ENCODE measurements at regions not wholly inside any gene's neighbourhood (a gene's known extent, or its start where the extent isn't known, plus 50 kb on each side); places are given as distances from the start of the nearest gene placed in this dataset.

DNA sequence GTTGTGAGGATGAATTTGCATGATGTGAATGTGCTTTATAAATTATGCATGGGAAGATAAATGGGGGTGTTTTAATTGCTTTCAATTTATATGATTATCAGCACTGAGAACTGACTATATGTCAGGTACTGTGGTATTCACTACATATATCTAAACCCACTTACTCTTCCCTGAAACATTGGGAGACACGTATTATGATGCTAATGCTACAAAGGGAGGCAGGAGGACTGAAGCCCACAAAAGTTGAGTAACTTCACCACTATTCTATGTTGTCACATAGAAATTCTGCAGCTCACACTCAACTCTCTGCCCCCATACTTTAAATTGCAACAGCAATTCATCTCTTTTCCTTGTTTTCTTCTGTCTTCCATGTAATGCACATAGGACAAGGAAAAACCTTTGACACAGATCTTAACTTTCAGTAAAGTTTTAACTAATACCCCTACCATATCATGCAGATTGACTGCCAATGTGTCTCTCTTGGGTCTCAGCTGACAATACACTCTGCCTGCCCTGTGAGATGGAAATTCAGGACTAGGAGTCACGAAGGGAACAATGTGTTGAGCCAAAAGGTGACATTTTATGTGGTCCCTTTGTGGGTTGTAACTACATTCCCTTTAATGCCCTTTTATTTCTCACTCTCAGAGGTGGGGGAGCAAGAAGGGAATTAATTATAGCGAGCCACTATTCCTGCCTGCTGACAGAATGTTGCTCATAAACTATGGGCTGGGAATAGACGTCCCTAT, 691.0 kb upstream of the SORCS1 start:
- DNase-seq (ENCODE audit: low spot score), result no peak

DNA sequence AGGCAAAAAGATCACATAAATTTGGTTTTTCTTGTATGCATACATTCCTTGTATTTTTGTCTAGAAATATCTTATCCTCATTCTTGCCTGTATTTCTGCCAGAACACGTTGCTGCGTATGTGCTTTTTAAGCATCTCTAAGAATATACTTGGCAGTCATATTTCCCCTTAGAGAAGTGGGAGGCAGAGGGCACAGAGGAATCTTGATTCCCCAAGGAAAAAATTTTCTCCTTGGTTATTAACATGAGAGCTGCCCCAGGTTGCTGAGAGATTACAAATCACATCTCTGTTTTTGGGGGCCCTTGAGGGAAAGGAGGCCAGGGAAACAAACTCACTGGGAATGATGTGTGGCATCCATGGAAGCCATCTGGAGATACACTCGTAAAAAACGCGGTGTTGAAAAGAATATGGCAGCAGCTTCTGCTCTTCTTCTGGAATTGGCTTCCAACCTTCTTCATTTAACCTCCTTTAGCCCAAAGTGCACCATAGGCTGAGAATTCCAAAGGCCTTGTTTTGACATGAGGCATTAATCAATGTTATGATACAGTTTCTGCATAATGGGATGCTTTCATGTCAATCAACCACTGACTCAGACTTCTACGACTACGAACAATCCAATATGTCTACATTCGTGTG, 684.3 kb upstream of the SORCS1 start:
- DNase-seq (ENCODE audit: low spot score), result no peak

DNA sequence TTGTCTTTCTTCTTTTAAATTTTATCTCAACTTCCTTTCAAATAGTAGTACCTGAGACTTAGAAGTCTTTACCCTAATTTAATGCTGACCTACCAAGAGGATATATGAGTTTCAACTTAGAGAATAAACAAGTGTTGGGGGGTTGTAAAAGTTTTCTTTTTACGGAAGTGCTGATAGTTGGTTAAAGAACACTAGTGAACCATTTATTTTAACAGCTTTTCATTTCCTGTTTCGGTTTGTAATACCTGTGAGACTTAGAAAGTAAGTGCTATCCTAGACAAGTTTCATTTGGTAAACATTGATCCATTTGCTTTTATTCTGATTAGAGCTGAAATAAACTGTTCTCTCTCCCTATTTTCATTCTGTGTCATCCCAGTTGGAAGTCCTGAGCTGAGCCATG, 683.1 kb upstream of the SORCS1 start:
- no peak for DNase-seq (ENCODE audit: low spot score)

- peak; percentile 25 for DNase-seq (ENCODE audit: low spot score)
Measured at GRCh38 chr10:107834706-107835105, 670.2 kb upstream of the SORCS1 start.

- no peak for DNase-seq (ENCODE audit: low spot score)
Measured at GRCh38 chr10:107831772-107832171, 667.3 kb upstream of the SORCS1 start.

- no peak for DNase-seq (ENCODE audit: low spot score)
Measured at GRCh38 chr10:107829161-107829560, 664.7 kb upstream of the SORCS1 start.

- DNase-seq (ENCODE audit: low spot score), result no peak
Measured at GRCh38 chr10:107826171-107826570, 661.7 kb upstream of the SORCS1 start.

DNA sequence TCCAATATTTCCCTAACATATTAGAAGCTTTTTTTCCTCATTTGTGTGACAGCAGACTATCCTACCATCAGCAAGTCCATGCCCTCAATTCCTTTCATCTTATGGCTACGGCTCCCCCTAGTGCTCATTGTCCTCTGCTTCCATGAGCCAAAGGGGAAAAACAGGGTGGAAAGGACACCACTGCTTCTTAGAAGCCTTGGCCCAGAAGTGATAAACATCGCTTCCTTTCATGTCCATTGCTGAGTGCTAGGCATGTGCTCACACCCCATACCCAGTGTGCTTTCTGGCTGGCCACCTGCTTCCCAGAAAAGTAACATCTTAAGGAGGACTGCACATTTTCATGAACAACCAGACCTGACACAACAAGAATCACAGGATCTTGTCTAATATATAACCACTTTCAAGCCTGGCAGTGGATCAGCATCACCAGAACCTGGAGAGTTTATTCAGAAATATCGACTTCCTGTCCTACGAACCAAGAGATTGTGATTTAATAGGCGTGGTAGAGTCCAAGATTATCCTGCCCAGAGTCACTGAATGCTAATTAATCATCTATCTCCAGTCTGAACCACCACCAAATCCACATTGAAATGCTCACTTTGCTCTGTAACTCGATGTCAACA, 650.5 kb upstream of the SORCS1 start:
- DNase-seq (ENCODE audit: low spot score), result peak; percentile 79

- peak; percentile 9 for DNase-seq (ENCODE audit: low spot score)
Measured at GRCh38 chr10:107813451-107814162, 649.1 kb upstream of the SORCS1 start.

- DNase-seq (ENCODE audit: low spot score), result no peak
Measured at GRCh38 chr10:107809889-107810288, 645.4 kb upstream of the SORCS1 start.

DNA sequence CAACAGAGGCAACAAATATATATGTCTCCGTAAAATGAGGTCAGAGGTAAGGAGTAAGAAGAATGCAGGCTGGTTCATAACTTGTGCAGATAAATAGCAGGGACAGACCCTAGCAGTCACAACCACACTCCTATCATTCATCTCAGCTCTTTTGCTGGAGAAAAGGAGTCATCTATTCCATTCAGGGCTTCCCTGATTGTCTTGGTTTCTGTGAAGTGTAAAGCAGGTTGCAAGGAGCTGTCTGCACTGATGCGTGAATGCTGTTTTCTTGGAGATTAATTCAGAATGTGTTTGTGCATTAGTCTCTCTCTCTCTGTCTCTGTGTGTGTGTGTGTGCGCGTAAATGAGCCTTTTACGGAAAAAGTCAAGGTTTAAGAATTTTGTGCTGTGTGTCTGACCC, 643.3 kb upstream of the SORCS1 start:
- no peak for DNase-seq (ENCODE audit: low spot score)

- no peak for DNase-seq (ENCODE audit: low spot score)
Measured at GRCh38 chr10:107806026-107806425, 641.5 kb upstream of the SORCS1 start.

DNA sequence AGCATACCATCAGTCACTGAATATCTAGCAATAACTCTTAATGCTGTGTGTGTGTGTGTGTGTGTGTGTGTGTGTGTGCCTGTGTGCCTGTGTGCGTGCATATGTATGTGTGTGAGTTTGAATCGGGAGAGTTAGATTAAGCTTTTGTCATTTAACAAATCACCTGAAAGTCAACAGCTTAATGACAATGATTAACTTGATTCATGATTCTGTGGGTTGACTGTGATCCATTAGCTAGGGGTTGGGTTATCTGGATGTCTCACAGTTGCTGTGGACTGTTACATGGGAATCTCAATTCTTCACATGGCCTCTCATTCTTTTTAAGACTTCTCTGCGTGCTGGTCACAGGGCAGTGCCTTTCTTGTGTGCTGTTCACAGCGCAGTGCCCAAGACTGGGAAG, 639.0 kb upstream of the SORCS1 start:
- DNase-seq (ENCODE audit: low spot score), result no peak

- DNase-seq (ENCODE audit: low spot score), result no peak
Measured at GRCh38 chr10:107800061-107800460, 635.6 kb upstream of the SORCS1 start.

- DNase-seq (ENCODE audit: low spot score), result no peak
Measured at GRCh38 chr10:107790271-107790670, 625.8 kb upstream of the SORCS1 start.

DNA sequence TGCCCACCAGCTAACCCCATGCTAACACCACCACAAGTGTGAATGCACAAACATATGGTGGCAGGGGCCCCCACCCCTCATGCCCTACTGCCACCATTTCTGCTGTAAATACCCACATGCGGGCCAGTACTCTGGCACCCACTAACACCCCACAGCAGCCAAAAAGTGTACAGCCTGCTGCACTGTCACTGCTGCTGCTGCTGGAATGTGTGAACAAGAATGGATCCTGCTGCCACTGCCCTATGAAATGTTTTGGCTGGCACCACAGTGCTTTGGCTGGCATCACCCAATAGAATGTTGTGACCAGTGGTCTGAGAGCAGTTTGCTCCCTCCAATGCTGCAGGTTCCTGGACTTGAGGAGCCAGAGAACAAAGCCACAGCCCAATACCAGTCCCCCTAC, 606.6 kb upstream of the SORCS1 start:
- DNase-seq (ENCODE audit: low spot score), result no peak

GRCh38 chr10:107767185-107767584, 602.7 kb upstream of the SORCS1 start:
- DNase-seq (ENCODE audit: low spot score), result no peak

GRCh38 chr10:107754814-107755213, 590.3 kb upstream of the SORCS1 start:
- DNase-seq (ENCODE audit: low spot score), result no peak

- no peak for DNase-seq (ENCODE audit: low spot score)
Measured at GRCh38 chr10:107749235-107749634, 584.7 kb upstream of the SORCS1 start.

GRCh38 chr10:107747851-107748250, 583.3 kb upstream of the SORCS1 start:
- DNase-seq (ENCODE audit: low spot score), result no peak

- DNase-seq (ENCODE audit: low spot score), result no peak
Measured at GRCh38 chr10:107741971-107742370, 577.5 kb upstream of the SORCS1 start.

DNA sequence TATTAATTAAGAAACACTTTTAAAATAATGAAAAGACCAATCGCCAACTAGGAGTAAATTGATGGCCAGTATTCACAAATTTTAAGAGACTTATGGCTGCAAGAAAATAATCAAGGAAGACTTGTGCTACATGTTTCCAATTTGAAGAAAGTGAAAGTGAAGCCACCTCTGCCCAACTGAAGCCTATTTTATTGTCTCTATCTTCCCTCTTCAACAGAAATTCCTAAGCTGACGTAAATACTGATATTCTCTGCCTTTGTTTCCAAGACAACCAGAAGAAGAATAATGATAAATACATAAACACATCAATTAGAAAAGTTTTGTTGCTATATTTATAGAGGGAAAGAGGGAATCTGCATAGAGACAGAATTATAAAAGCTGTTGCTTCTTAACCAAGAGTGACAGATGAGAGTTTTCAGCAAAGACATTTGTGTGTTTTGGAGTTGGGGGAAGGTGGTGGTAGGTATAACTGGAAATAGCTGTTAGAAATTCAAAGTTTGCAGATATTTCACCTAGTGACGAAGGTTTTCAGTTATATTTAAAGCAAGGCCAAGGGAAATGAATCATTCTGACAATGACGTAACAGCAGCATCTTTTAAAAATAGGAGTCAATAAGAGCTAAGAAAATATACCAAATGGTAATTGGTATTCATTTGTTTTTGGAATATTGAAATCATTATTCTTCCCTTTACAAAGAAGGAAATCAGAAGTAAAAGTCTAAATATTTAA, 576.6 kb upstream of the SORCS1 start:
- DNase-seq (ENCODE audit: low spot score), result no peak

Measured in HT-29 (cell line).